Sigmoid colon (tissue), 4 donors: ENCODE measurements at regions not wholly inside any gene's neighbourhood (a gene's known extent, or its start where the extent isn't known, plus 50 kb on each side); places are given as distances from the start of the nearest gene placed in this dataset.

Source experiments
- EP300 ChIP-seq, 4 donors: sonication (generic); formaldehyde crosslinking; IDR thresholded peaks; one replicate each; pipeline ENCODE4 v1.6.1; 2017; ENCODE audit warnings: antibody characterized with exemption in 4 of 4
- POLR2A ChIP-seq, 2 donors: fragments of 450-650 bp; IDR thresholded peaks; one replicate each; pipeline ENCODE4 v1.6.1; 2016; ENCODE audit warnings: antibody characterized with exemption in 2 of 2, mild to moderate bottlenecking in 2 of 2, moderate library complexity in 2 of 2

GRCh38 chr5:165055476-165055875, 1550.1 kb downstream of the MAT2B start:
- no peak for TF ChIP-seq EP300 (IDR thresholded peaks at IDR 0.05)
- TF ChIP-seq POLR2A (IDR thresholded peaks at IDR 0.05) = no peak
